ENCODE measurements at regions not wholly inside any gene's neighbourhood (a gene's known extent, or its start where the extent isn't known, plus 50 kb on each side); places are given as distances from the start of the nearest gene placed in this dataset.

DNA sequence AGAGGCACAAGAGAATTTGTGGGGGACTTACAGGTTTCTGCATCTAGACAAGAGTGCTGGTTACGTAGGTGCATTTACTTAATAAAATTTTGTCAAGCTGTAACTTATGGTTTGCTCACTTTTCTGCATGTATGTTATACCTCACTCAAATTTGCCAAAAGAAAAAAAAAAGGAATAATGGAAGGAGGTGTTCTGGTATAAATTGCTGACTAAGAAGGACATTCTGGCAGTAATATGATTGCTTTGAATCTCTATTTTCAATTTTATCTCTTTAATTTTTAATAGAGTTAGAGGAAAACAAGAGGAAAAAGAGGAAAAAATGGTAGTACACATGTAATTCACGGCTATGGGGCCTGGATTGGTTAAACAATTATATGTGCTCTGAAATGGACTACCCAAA, 119.5 kb downstream of the DUSP10 start:
- Histone ChIP-seq H3K27me3 (ENCODE audit: control insufficient read depth in 2 of 2, insufficient read depth in 2 of 2, low read length in 2 of 2) (no peaks in the 10 kb centered on the region), H3K79me2 (ENCODE audit: control insufficient read depth, insufficient read depth, low read length) (no peaks in the 10 kb centered on the region), H3K4me3 (replicated peaks in 1 of 3; ENCODE audit: insufficient read depth in 1 of 3, low read depth in 1 of 3, low read length in 3 of 3) (no peak overlapping the region), H3K4me2 (ENCODE audit: insufficient read depth, low read length) (no peak overlapping the region), H2AFZ (ENCODE audit: low read depth, low read length) (no peak overlapping the region), H3K9me1 (replicated peaks; ENCODE audit: control insufficient read depth, extremely low read depth, insufficient read depth, low read length) (no peaks in the 10 kb centered on the region), H3K4me1 (ENCODE audit: control insufficient read depth, extremely low read depth, insufficient read depth, low read length) (no peaks in the 10 kb centered on the region), H3K27ac (ENCODE audit: insufficient read depth, low read depth, low read length) (no peak overlapping the region), H3K36me3 (ENCODE audit: control insufficient read depth in 2 of 2, extremely low read depth in 1 of 2, insufficient read depth in 2 of 2, low read length in 2 of 2) (no peaks in the 10 kb centered on the region), H3K9me3 (replicated peaks; ENCODE audit: control insufficient read depth, insufficient read depth, low read length) (no peaks in the 10 kb centered on the region), H3K9ac (replicated peaks; ENCODE audit: extremely low read depth, insufficient read depth, low read length) (no peak overlapping the region), H4K20me1 (replicated peaks; ENCODE audit: control insufficient read depth, extremely low read depth, insufficient read depth, low read length) (no peaks in the 10 kb centered on the region)
- dilution Hi-C loops (cut with MboI; ENCODE audit: extremely low pct_ligation_motif_present, low sequenced_read_pairs) = no loop called here
- POLR2A ChIA-PET = no interaction called here
- FAIRE-seq = no peak
- TF ChIP-seq POLR2A (IDR thresholded peaks at IDR 0.05; ENCODE audit: low read depth, low read length) (no peak), JUN (IDR thresholded peaks at IDR 0.05; ENCODE audit: borderline replicate concordance, insufficient read depth, insufficient read length, low read depth) (no peak), MYC (IDR thresholded peaks at IDR 0.05; ENCODE audit: low read depth, low read length) (no peak)
- TF ChIP-seq, protein P1, sequence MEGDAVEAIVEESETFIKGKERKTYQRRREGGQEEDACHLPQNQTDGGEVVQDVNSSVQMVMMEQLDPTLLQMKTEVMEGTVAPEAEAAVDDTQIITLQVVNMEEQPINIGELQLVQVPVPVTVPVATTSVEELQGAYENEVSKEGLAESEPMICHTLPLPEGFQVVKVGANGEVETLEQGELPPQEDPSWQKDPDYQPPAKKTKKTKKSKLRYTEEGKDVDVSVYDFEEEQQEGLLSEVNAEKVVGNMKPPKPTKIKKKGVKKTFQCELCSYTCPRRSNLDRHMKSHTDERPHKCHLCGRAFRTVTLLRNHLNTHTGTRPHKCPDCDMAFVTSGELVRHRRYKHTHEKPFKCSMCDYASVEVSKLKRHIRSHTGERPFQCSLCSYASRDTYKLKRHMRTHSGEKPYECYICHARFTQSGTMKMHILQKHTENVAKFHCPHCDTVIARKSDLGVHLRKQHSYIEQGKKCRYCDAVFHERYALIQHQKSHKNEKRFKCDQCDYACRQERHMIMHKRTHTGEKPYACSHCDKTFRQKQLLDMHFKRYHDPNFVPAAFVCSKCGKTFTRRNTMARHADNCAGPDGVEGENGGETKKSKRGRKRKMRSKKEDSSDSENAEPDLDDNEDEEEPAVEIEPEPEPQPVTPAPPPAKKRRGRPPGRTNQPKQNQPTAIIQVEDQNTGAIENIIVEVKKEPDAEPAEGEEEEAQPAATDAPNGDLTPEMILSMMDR (IDR thresholded peaks at IDR 0.05; ENCODE audit: extremely low read depth in 1 of 2, insufficient read depth in 1 of 2, low read depth in 1 of 2, low read length in 2 of 2) = no peak
- no peak for DNase-seq (ENCODE audit: low read depth, low spot score)
- CTCF ChIA-PET = no interaction called here
- intact Hi-C loops (cut with micrococcal nuclease) = no loop called here
- BruUV-seq (replicated peaks) = no TSS peak

DNA sequence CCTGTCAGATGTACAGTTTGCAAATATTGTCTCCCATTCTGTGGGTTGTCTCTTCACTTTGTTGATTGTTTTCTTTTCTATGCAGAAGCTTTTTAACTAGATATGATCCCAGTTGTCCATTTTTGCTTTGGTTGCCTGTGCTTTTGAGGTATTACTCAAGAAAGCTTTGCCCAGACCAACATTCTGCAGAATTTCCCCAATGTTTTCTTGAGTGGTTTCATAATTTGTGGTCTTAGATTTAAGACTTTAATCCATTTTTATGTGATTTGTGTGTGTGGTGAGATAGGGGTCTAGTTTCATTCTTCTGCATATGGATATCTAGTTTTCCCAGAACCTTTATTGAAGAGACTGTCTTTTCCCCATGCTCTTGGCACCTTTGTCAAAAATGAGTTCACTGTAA, 116.9 kb downstream of the DUSP10 start:
- Histone ChIP-seq H3K36me3 (ENCODE audit: control insufficient read depth in 2 of 2, extremely low read depth in 1 of 2, insufficient read depth in 2 of 2, low read length in 2 of 2) (no peaks in the 10 kb centered on the region), H3K4me3 (replicated peaks in 1 of 3; ENCODE audit: insufficient read depth in 1 of 3, low read depth in 1 of 3, low read length in 3 of 3) (no peak overlapping the region), H3K9me3 (replicated peaks; ENCODE audit: control insufficient read depth, insufficient read depth, low read length) (no peaks in the 10 kb centered on the region), H3K27me3 (ENCODE audit: control insufficient read depth in 2 of 2, insufficient read depth in 2 of 2, low read length in 2 of 2) (no peaks in the 10 kb centered on the region), H3K4me1 (ENCODE audit: control insufficient read depth, extremely low read depth, insufficient read depth, low read length) (no peaks in the 10 kb centered on the region), H3K79me2 (ENCODE audit: control insufficient read depth, insufficient read depth, low read length) (no peaks in the 10 kb centered on the region), H4K20me1 (replicated peaks; ENCODE audit: control insufficient read depth, extremely low read depth, insufficient read depth, low read length) (no peaks in the 10 kb centered on the region), H3K4me2 (ENCODE audit: insufficient read depth, low read length) (no peak overlapping the region), H3K27ac (ENCODE audit: insufficient read depth, low read depth, low read length) (no peak overlapping the region), H3K9ac (replicated peaks; ENCODE audit: extremely low read depth, insufficient read depth, low read length) (no peak overlapping the region), H3K9me1 (replicated peaks; ENCODE audit: control insufficient read depth, extremely low read depth, insufficient read depth, low read length) (no peaks in the 10 kb centered on the region), H2AFZ (ENCODE audit: low read depth, low read length) (no peak overlapping the region)
- TF ChIP-seq, protein P2, sequence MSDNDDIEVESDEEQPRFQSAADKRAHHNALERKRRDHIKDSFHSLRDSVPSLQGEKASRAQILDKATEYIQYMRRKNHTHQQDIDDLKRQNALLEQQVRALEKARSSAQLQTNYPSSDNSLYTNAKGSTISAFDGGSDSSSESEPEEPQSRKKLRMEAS (IDR thresholded peaks at IDR 0.05; ENCODE audit: insufficient read depth, insufficient read length) = no peak
- TF ChIP-seq EZH2 (IDR thresholded peaks at IDR 0.05; ENCODE audit: borderline replicate concordance, low read depth, low read length, severe bottlenecking) = no peak
- no peak for TF ChIP-seq POLR2A (IDR thresholded peaks at IDR 0.05; ENCODE audit: low read depth, low read length)
- TF ChIP-seq, protein P1 (IDR thresholded peaks at IDR 0.05; ENCODE audit: extremely low read depth in 1 of 2, insufficient read depth in 1 of 2, low read depth in 1 of 2, low read length in 2 of 2) = no peak
- no peak for TF ChIP-seq JUN (IDR thresholded peaks at IDR 0.05; ENCODE audit: borderline replicate concordance, insufficient read depth, insufficient read length, low read depth)
- TF ChIP-seq POLR2AphosphoS5 (IDR thresholded peaks at IDR 0.05; ENCODE audit: insufficient read depth, low read depth, low read length) = no peak
- no peak for TF ChIP-seq FOS (IDR thresholded peaks at IDR 0.05; ENCODE audit: borderline replicate concordance, insufficient read depth, low read length)
- TF ChIP-seq GATA2 (IDR thresholded peaks at IDR 0.05; ENCODE audit: insufficient read depth, insufficient read length, low read depth, low read length) = no peak
- no peak for TF ChIP-seq MYC (IDR thresholded peaks at IDR 0.05; ENCODE audit: low read depth, low read length)
- dilution Hi-C loops (cut with MboI; ENCODE audit: extremely low pct_ligation_motif_present, low sequenced_read_pairs) (no loop called here), intact Hi-C loops (cut with micrococcal nuclease) (no loop called here)
- no TSS peak for BruUV-seq (replicated peaks)
- DNase-seq (ENCODE audit: low read depth, low spot score) (no peak), FAIRE-seq (no peak)
- ChIA-PET CTCF (interaction anchor here (1.2 kb wide), 1 partner anchor 13 kb away, joined by 3 read pairs; no protein-coding TSS in a partner anchor), POLR2A (no interaction called here)
